GM21825 (cell line): ENCODE measurements at regions not wholly inside any gene's neighbourhood (a gene's known extent, or its start where the extent isn't known, plus 50 kb on each side); places are given as distances from the start of the nearest gene placed in this dataset.

ENCODE experiments used
- ATAC-seq: cut with Tn5 transposase; IDR thresholded peaks from one replicate; pipeline ENCODE4 v1.9.1; 2021; ENCODE audit warnings: mild to moderate bottlenecking, moderate library complexity; ENCODE audit not compliant: unreplicated experiment

- ATAC-seq: no peak
Observed at GRCh38 chr1:187294421-187295201, 465.9 kb downstream of the PLA2G4A start.

- ATAC-seq: no peak
Observed at GRCh38 chr1:187300081-187300480, 471.3 kb downstream of the PLA2G4A start.

- no peak for ATAC-seq
Observed at GRCh38 chr1:187306710-187307415, 478.1 kb downstream of the PLA2G4A start.

- no peak for ATAC-seq
Observed at GRCh38 chr1:187310038-187310631, 481.4 kb downstream of the PLA2G4A start.

- ATAC-seq: no peak
Observed at GRCh38 chr1:187313115-187313514, 484.4 kb downstream of the PLA2G4A start.

GRCh38 chr1:187326557-187326956 lies 497.8 kb downstream of the PLA2G4A start:
- ATAC-seq: no peak

GRCh38 chr1:187336441-187337168 lies 507.9 kb downstream of the PLA2G4A start:
- no peak for ATAC-seq

- ATAC-seq: no peak
Observed at GRCh38 chr1:187338762-187339412, 510.1 kb downstream of the PLA2G4A start.

GRCh38 chr1:187342495-187342894 lies 513.7 kb downstream of the PLA2G4A start:
- no peak for ATAC-seq

- no peak for ATAC-seq
Observed at GRCh38 chr1:187374082-187374481, 545.3 kb downstream of the PLA2G4A start.

GRCh38 chr1:187374742-187375141 lies 546.0 kb downstream of the PLA2G4A start:
- no peak for ATAC-seq

GRCh38 chr1:187383366-187383765 lies 554.6 kb downstream of the PLA2G4A start:
- ATAC-seq: no peak

GRCh38 chr1:187384504-187384903 lies 555.8 kb downstream of the PLA2G4A start:
- ATAC-seq: no peak

- no peak for ATAC-seq
Observed at GRCh38 chr1:187390215-187390818, 561.6 kb downstream of the PLA2G4A start.

GRCh38 chr1:187396226-187396625 lies 567.5 kb downstream of the PLA2G4A start:
- ATAC-seq: no peak

- ATAC-seq: no peak
Observed at GRCh38 chr1:187396929-187397796, 568.4 kb downstream of the PLA2G4A start.

- ATAC-seq: no peak
Observed at GRCh38 chr1:187408212-187409004, 579.7 kb downstream of the PLA2G4A start.

GRCh38 chr1:187409341-187409740 lies 580.6 kb downstream of the PLA2G4A start:
- ATAC-seq: no peak

GRCh38 chr1:187411118-187411517 lies 582.4 kb downstream of the PLA2G4A start:
- ATAC-seq: no peak
